Gastrocnemius medialis (tissue), 4 donors: ENCODE measurements at regions not wholly inside any gene's neighbourhood (a gene's known extent, or its start where the extent isn't known, plus 50 kb on each side); places are given as distances from the start of the nearest gene placed in this dataset.

Experiments used
- ATAC-seq, 2 donors: fragments of 150-250 bp; one replicate each; pipeline ENCODE4 v1.9.1; 2016
- DNase-seq, 2 donors: peaks; one replicate each; pipeline ENCODE4 v3.0.0-alpha.2; 2019
- H3K27ac ChIP-seq, 4 donors: fragments of 200-600 bp; sonication (generic); 1 replicate in 1 of 4; 2 replicates in 3 of 4; pipeline ENCODE4 v1.5.1; 2016 to 2018; ENCODE audit warnings: mild to moderate bottlenecking in 2 of 4, moderate library complexity in 1 of 4
- H3K27me3 ChIP-seq, 3 donors: fragments of 200-600 bp; sonication (generic) in 2 of 3; 1 replicate in 1 of 3; 2 replicates in 2 of 3; pipeline versions ENCODE4 v1.5.1 to v1.6.0; 2016 to 2019; ENCODE audit warnings: mild to moderate bottlenecking in 1 of 3, moderate library complexity in 1 of 3
- H3K36me3 ChIP-seq, 2 donors: fragments of 200-600 bp; sonication (generic) in 1 of 2; one replicate each; pipeline ENCODE4 v1.5.1; 2017 to 2018
- H3K4me1 ChIP-seq, 2 donors: fragments of 200-600 bp; sonication (generic) in 1 of 2; one replicate each; pipeline ENCODE4 v1.5.1; 2016 to 2017; ENCODE audit warnings: mild to moderate bottlenecking in 2 of 2
- H3K4me3 ChIP-seq, 4 donors: fragments of 200-600 bp; sonication (generic) in 3 of 4; 1 replicate in 1 of 4; 2 replicates in 3 of 4; pipeline ENCODE4 v1.5.1; 2016 to 2019; ENCODE audit warnings: mild to moderate bottlenecking in 2 of 4
- H3K9me3 ChIP-seq, 3 donors: fragments of 200-600 bp; sonication (generic) in 2 of 3; 1 replicate in 1 of 3; 2 replicates in 2 of 3; pipeline ENCODE4 v1.5.1; 2016 to 2019
- POLR2A ChIP-seq, 2 donors: fragments of 450-650 bp; IDR thresholded peaks; one replicate each; pipeline ENCODE4 v1.6.1; 2017; ENCODE audit warnings: antibody characterized with exemption in 2 of 2, mild to moderate bottlenecking in 2 of 2, moderate library complexity in 2 of 2
- in situ Hi-C, 4 donors: fragments of 200-750 bp; cut with MboI; loops; one replicate each; pipeline versions ENCODE4 v1.15.0 to v1.8.0; 2017; ENCODE audit warnings: low sequenced_read_pairs in 4 of 4
- intact Hi-C: fragments of 100-400 bp; cut with DNase I; formaldehyde crosslinking; loops from one replicate; pipeline ENCODE4 v1.15.1; 2023; ENCODE audit warnings: low total_unique reads
- TF ChIP-seq, protein P1 (sequence below), 5 experiments: fragments of 450-650 bp in 3 of 5; fragments of 200-600 bp in 2 of 5; sonication (generic) in 2 of 5; IDR thresholded peaks in 4 of 5; conservative IDR thresholded peaks in 1 of 5; 1 replicate in 4 of 5; 2 replicates in 1 of 5; pipeline ENCODE4 v1.5.1; 2016 to 2019; ENCODE audit warnings: antibody characterized with exemption in 5 of 5, mild to moderate bottlenecking in 3 of 5, moderate library complexity in 3 of 5

GRCh38 chr22:48677621-48678020 lies 1150.1 kb downstream of the BRD1 start:
- H3K4me3 ChIP-seq = no peak overlapping the region
- in situ Hi-C loops (no loop called here), intact Hi-C loops (no loop called here)
- no peaks in the 10 kb centered on the region for H3K4me1 ChIP-seq
- ATAC-seq = no peak
- no peak overlapping the region for H3K27ac ChIP-seq
- H3K9me3 ChIP-seq = no peaks in the 10 kb centered on the region
- no peaks in the 10 kb centered on the region for H3K27me3 ChIP-seq
- no peaks in the 10 kb centered on the region for H3K36me3 ChIP-seq
- TF ChIP-seq, protein P1, sequence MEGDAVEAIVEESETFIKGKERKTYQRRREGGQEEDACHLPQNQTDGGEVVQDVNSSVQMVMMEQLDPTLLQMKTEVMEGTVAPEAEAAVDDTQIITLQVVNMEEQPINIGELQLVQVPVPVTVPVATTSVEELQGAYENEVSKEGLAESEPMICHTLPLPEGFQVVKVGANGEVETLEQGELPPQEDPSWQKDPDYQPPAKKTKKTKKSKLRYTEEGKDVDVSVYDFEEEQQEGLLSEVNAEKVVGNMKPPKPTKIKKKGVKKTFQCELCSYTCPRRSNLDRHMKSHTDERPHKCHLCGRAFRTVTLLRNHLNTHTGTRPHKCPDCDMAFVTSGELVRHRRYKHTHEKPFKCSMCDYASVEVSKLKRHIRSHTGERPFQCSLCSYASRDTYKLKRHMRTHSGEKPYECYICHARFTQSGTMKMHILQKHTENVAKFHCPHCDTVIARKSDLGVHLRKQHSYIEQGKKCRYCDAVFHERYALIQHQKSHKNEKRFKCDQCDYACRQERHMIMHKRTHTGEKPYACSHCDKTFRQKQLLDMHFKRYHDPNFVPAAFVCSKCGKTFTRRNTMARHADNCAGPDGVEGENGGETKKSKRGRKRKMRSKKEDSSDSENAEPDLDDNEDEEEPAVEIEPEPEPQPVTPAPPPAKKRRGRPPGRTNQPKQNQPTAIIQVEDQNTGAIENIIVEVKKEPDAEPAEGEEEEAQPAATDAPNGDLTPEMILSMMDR (IDR thresholded peaks at IDR 0.05 in 4 of 5, conservative IDR thresholded peaks at IDR 0.05 in 1 of 5) = no peak
- TF ChIP-seq POLR2A (IDR thresholded peaks at IDR 0.05) = no peak
- no peak for DNase-seq

DNA sequence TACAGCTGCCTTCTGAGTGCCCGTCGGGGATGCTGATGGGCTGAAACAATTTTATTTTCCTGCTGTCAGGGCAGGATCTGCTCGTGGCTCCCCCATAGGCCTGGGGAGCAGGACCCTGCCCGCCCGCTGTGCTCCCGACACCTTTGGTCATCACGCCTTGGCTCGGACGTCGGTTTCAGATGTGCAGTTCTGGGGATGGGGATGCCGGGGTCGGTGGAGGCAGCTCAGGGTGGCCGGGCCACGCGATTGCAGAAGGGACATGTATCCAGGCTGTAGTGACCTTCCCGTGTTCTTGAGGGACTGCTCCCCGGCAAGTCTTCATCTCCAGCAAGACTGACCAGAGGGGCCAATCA lies 1150.5 kb downstream of the BRD1 start:
- ATAC-seq = no peak
- in situ Hi-C loops (no loop called here), intact Hi-C loops (no loop called here)
- Histone ChIP-seq H3K27me3 (no peaks in the 10 kb centered on the region), H3K4me3 (no peak overlapping the region), H3K27ac (no peak overlapping the region), H3K4me1 (no peaks in the 10 kb centered on the region), H3K36me3 (no peaks in the 10 kb centered on the region), H3K9me3 (no peaks in the 10 kb centered on the region)
- DNase-seq = no peak
- TF ChIP-seq, protein P1 (IDR thresholded peaks at IDR 0.05 in 4 of 5, conservative IDR thresholded peaks at IDR 0.05 in 1 of 5) = no peak
- TF ChIP-seq POLR2A (IDR thresholded peaks at IDR 0.05) = no peak

DNA sequence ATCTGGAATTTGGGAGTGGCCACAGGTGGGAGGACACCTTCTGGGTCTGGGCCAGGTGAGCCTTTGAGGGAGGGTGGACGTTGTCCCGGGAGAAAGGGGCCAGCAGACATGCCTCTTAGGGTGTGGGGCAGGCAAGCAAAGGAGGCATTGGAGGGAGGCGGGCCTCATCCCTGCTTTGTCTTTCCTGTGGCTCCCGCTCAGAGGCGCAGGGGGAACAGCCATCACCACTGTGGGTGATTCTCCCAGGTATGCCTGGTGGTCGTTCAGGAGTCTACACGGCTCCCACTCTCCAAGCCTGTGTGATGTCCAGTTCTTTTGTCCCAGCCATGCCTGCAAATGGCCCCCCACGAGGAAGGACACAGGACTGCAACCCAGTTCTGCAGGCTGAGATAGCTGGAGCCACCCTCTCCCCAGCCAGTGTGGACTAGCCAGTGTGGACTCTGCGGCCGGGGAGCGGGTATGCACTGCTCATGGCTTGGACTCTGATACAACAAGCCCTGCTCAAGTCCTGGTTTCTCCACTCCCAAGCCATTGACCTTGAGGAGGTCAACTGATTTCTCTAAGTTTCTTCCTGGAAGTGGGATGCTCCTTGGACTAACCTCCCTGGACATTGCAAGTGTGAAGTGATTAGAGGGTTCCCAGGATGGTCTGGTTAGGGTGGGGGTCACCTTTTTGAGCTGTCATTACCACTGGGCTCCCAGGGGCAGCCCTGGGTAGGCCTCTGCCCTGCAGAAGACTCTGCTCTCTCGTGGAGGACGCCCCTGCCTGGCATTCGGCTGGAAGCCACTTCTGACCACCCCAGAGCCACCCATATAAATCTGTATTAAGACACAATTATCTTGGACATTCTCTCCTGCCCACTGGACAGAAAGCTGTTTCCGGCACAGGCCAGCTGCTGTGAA lies 1151.2 kb downstream of the BRD1 start:
- in situ Hi-C loops (no loop called here), intact Hi-C loops (no loop called here)
- Histone ChIP-seq H3K4me3 (no peak overlapping the region), H3K4me1 (no peaks in the 10 kb centered on the region), H3K9me3 (no peaks in the 10 kb centered on the region), H3K27me3 (no peaks in the 10 kb centered on the region), H3K27ac (no peak overlapping the region), H3K36me3 (no peaks in the 10 kb centered on the region)
- DNase-seq = no peak
- ATAC-seq = no peak
- TF ChIP-seq, protein P1 (IDR thresholded peaks at IDR 0.05 in 4 of 5, conservative IDR thresholded peaks at IDR 0.05 in 1 of 5) = no peak
- TF ChIP-seq POLR2A (IDR thresholded peaks at IDR 0.05) = no peak

DNA sequence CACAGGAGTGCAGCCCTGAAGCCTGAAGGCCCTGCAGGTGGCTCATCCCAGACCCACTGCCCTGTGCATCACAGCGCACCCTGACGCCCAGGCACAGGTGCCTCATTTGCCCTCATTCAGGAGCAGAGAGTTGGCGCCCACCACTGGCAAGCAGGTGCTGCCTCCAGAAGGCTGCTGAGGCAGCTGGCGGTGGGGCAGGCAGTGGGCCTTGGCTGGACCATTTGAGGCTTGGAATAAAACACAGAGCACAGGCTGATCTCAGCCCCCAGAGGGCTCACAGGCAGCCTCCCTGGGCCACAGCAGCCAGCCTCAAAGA lies 1151.9 kb downstream of the BRD1 start:
- no peaks in the 10 kb centered on the region for H3K27me3 ChIP-seq
- ATAC-seq = no peak
- TF ChIP-seq POLR2A (IDR thresholded peaks at IDR 0.05) = no peak
- TF ChIP-seq, protein P1 (IDR thresholded peaks at IDR 0.05 in 4 of 5, conservative IDR thresholded peaks at IDR 0.05 in 1 of 5) = no peak
- H3K27ac ChIP-seq = no peak overlapping the region
- no peaks in the 10 kb centered on the region for H3K36me3 ChIP-seq
- in situ Hi-C loops (no loop called here), intact Hi-C loops (no loop called here)
- H3K4me1 ChIP-seq = no peaks in the 10 kb centered on the region
- no peak overlapping the region for H3K4me3 ChIP-seq
- H3K9me3 ChIP-seq = no peaks in the 10 kb centered on the region
- DNase-seq = no peak
